ENCODE measurements at regions not wholly inside any gene's neighbourhood (a gene's known extent, or its start where the extent isn't known, plus 50 kb on each side); places are given as distances from the start of the nearest gene placed in this dataset.

DNA sequence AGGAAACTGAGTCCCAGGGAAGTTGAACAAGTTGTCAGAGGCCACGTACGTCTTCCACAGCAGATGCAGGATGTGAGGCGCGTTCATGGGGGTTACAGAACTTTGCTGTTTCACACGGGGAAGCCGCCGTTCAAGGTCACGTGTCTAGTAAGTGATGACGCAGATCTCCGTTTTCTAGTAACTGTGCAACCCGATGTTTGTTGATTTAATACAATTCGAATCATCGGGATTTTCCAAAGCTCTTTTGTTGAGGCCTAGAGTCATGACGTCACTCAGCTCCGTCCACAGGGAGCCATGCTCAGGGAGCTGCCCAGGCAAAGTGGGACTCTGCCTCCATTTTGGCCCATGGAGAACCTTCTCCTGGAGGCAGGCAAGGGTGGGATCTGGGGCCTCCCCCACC is 1121.8 kb downstream of the TBC1D22A start:
- Histone ChIP-seq H3K36me3 (ENCODE audit: control insufficient read depth in 2 of 2, insufficient read depth in 1 of 2, low read length in 2 of 2) (no peaks in the 10 kb centered on the region), H3K9me3 (ENCODE audit: control insufficient read depth, insufficient read depth, low read depth, low read length) (no peaks in the 10 kb centered on the region), H3K4me1 (ENCODE audit: control insufficient read depth, insufficient read depth, low read length) (no peaks in the 10 kb centered on the region), H3K27ac (ENCODE audit: extremely low read depth, low read depth, low read length) (no peak overlapping the region), H3K4me3 (ENCODE audit: low read depth, low read length) (no peak overlapping the region)
- ChIA-PET CTCF (no interaction called here), POLR2A (no interaction called here)
- TF ChIP-seq ZNF155 (tag by site-specific recombination; IDR thresholded peaks at IDR 0.05) (no peak), ZNF19 (tag by site-specific recombination; IDR thresholded peaks at IDR 0.05; ENCODE audit: low read depth) (no peak), ZNF585B (tag by site-specific recombination; IDR thresholded peaks at IDR 0.05) (no peak), ZNF341 (tag by site-specific recombination; IDR thresholded peaks at IDR 0.05; ENCODE audit: low read depth) (no peak), ZNF473 (tag by site-specific recombination; IDR thresholded peaks at IDR 0.05) (no peak), ZFP37 (tag by site-specific recombination; IDR thresholded peaks at IDR 0.05) (no peak), ZNF202 (tag by site-specific recombination; IDR thresholded peaks at IDR 0.05; ENCODE audit: borderline replicate concordance) (no peak), ZNF138 (tag by site-specific recombination; IDR thresholded peaks at IDR 0.05; ENCODE audit: borderline replicate concordance) (no peak), ZEB2 (tag by site-specific recombination; IDR thresholded peaks at IDR 0.05) (no peak), ZNF37A (tag by site-specific recombination; IDR thresholded peaks at IDR 0.05) (no peak), ZNF211 (tag by site-specific recombination; IDR thresholded peaks at IDR 0.05; ENCODE audit: low read depth) (no peak), RBAK (tag by site-specific recombination; IDR thresholded peaks at IDR 0.05) (no peak), ZNF239 (tag by site-specific recombination; IDR thresholded peaks at IDR 0.05) (no peak), SP2 (tag by site-specific recombination; IDR thresholded peaks at IDR 0.05) (no peak)
- TF ChIP-seq, protein P1, sequence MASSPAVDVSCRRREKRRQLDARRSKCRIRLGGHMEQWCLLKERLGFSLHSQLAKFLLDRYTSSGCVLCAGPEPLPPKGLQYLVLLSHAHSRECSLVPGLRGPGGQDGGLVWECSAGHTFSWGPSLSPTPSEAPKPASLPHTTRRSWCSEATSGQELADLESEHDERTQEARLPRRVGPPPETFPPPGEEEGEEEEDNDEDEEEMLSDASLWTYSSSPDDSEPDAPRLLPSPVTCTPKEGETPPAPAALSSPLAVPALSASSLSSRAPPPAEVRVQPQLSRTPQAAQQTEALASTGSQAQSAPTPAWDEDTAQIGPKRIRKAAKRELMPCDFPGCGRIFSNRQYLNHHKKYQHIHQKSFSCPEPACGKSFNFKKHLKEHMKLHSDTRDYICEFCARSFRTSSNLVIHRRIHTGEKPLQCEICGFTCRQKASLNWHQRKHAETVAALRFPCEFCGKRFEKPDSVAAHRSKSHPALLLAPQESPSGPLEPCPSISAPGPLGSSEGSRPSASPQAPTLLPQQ (tag by site-specific recombination; IDR thresholded peaks at IDR 0.05): no peak
- TF ChIP-seq, protein P2, sequence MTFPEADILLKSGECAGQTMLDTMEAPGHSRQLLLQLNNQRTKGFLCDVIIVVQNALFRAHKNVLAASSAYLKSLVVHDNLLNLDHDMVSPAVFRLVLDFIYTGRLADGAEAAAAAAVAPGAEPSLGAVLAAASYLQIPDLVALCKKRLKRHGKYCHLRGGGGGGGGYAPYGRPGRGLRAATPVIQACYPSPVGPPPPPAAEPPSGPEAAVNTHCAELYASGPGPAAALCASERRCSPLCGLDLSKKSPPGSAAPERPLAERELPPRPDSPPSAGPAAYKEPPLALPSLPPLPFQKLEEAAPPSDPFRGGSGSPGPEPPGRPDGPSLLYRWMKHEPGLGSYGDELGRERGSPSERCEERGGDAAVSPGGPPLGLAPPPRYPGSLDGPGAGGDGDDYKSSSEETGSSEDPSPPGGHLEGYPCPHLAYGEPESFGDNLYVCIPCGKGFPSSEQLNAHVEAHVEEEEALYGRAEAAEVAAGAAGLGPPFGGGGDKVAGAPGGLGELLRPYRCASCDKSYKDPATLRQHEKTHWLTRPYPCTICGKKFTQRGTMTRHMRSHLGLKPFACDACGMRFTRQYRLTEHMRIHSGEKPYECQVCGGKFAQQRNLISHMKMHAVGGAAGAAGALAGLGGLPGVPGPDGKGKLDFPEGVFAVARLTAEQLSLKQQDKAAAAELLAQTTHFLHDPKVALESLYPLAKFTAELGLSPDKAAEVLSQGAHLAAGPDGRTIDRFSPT (tag by site-specific recombination; IDR thresholded peaks at IDR 0.05): no peak
- TF ChIP-seq, protein P3, sequence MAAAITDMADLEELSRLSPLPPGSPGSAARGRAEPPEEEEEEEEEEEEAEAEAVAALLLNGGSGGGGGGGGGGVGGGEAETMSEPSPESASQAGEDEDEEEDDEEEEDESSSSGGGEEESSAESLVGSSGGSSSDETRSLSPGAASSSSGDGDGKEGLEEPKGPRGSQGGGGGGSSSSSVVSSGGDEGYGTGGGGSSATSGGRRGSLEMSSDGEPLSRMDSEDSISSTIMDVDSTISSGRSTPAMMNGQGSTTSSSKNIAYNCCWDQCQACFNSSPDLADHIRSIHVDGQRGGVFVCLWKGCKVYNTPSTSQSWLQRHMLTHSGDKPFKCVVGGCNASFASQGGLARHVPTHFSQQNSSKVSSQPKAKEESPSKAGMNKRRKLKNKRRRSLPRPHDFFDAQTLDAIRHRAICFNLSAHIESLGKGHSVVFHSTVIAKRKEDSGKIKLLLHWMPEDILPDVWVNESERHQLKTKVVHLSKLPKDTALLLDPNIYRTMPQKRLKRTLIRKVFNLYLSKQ (tag by site-specific recombination; IDR thresholded peaks at IDR 0.05; ENCODE audit: borderline replicate concordance): no peak
- TF ChIP-seq, protein P4, sequence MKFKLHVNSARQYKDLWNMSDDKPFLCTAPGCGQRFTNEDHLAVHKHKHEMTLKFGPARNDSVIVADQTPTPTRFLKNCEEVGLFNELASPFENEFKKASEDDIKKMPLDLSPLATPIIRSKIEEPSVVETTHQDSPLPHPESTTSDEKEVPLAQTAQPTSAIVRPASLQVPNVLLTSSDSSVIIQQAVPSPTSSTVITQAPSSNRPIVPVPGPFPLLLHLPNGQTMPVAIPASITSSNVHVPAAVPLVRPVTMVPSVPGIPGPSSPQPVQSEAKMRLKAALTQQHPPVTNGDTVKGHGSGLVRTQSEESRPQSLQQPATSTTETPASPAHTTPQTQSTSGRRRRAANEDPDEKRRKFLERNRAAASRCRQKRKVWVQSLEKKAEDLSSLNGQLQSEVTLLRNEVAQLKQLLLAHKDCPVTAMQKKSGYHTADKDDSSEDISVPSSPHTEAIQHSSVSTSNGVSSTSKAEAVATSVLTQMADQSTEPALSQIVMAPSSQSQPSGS (tag by site-specific recombination; IDR thresholded peaks at IDR 0.05; ENCODE audit: low read depth): no peak

DNA sequence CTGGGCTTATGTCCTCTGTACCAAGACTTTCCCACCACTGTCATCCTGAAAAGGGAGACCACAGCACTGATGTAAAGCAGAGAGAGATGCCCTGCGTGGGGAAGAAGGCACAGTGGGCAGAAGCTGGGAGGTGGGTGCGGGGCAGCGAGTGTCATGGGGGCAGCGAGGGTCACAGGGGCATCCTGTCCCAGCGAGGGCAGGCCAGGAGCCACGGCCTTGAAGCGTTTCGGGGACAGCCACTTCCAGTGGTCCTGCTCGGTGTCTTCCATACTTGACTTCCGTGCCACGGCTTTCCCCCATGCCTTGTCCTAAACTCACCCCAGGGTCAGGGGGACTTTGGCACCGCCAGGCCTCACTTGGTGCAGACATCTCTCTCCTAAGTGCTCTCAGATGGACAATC is 1121.3 kb downstream of the TBC1D22A start:
- no peak overlapping the region for H3K4me3 ChIP-seq (ENCODE audit: low read depth, low read length)
- H3K9me3 ChIP-seq (ENCODE audit: control insufficient read depth, insufficient read depth, low read depth, low read length): no peaks in the 10 kb centered on the region
- TF ChIP-seq, protein P4 (tag by site-specific recombination; IDR thresholded peaks at IDR 0.05; ENCODE audit: low read depth): no peak
- TF ChIP-seq HOXC10 (CRISPR knock-in tag; IDR thresholded peaks at IDR 0.05) (no peak), ZNF76 (tag by site-specific recombination; IDR thresholded peaks at IDR 0.05; ENCODE audit: borderline replicate concordance, low read depth) (no peak), ZNF266 (tag by site-specific recombination; IDR thresholded peaks at IDR 0.05; ENCODE audit: low read depth) (no peak), ZFP3 (tag by site-specific recombination; IDR thresholded peaks at IDR 0.05; ENCODE audit: low read depth) (no peak)
- TF ChIP-seq, protein P5, sequence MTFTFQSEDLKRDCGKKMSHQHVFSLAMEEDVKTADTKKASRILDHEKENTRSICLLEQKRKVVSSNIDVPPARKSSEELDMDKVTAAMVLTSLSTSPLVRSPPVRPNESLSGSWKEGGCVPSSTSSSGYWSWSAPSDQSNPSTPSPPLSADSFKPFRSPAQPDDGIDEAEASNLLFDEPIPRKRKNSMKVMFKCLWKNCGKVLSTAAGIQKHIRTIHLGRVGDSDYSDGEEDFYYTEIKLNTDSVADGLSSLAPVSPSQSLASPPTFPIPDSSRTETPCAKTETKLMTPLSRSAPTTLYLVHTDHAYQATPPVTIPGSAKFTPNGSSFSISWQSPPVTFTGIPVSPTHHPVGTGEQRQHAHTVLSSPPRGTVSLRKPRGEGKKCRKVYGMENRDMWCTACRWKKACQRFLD (tag by site-specific recombination; IDR thresholded peaks at IDR 0.05): no peak
- no peaks in the 10 kb centered on the region for H3K36me3 ChIP-seq (ENCODE audit: control insufficient read depth in 2 of 2, insufficient read depth in 1 of 2, low read length in 2 of 2)
- no peaks in the 10 kb centered on the region for H3K4me1 ChIP-seq (ENCODE audit: control insufficient read depth, insufficient read depth, low read length)
- POLR2A ChIA-PET: no interaction called here
- no peak overlapping the region for H3K27ac ChIP-seq (ENCODE audit: extremely low read depth, low read depth, low read length)
- CTCF ChIA-PET: no interaction called here
